ENCODE measurements at regions not wholly inside any gene's neighbourhood (a gene's known extent, or its start where the extent isn't known, plus 50 kb on each side); places are given as distances from the start of the nearest gene placed in this dataset.

DNA sequence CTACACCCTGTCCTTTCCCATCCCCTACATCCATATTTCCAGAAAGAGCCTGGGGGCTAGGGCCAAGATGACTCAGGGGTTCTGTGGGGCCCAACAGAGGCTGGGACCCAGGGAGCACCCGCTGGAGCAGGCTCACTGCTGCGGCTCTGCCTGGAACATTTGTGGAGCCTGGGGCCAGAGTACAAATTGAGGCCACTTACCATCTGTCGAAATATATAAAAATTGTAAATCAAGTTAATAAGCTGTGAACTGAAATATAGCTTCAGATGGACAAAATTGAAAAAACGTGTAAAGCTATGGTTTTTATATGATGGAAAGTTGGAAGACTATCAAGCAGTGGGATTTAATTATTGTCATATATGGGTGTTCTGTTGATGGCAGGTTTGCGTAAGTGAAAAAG lies 82.9 kb upstream of the ATXN1 start:
- H3K4me1 ChIP-seq: no peaks in the 10 kb centered on the region
- H3K9me3 ChIP-seq: no peaks in the 10 kb centered on the region
- H3K4me3 ChIP-seq: no peak overlapping the region
- intact Hi-C loops (cut with DNase I; ENCODE audit: low total_unique reads): no loop called here
- H3K27ac ChIP-seq: no peak overlapping the region
- no peak for DNase-seq
- H3K27me3 ChIP-seq: no peaks in the 10 kb centered on the region
- no peaks in the 10 kb centered on the region for H3K36me3 ChIP-seq
- no peak for TF ChIP-seq POLR2A (IDR thresholded peaks at IDR 0.05)
- TF ChIP-seq, protein P1, sequence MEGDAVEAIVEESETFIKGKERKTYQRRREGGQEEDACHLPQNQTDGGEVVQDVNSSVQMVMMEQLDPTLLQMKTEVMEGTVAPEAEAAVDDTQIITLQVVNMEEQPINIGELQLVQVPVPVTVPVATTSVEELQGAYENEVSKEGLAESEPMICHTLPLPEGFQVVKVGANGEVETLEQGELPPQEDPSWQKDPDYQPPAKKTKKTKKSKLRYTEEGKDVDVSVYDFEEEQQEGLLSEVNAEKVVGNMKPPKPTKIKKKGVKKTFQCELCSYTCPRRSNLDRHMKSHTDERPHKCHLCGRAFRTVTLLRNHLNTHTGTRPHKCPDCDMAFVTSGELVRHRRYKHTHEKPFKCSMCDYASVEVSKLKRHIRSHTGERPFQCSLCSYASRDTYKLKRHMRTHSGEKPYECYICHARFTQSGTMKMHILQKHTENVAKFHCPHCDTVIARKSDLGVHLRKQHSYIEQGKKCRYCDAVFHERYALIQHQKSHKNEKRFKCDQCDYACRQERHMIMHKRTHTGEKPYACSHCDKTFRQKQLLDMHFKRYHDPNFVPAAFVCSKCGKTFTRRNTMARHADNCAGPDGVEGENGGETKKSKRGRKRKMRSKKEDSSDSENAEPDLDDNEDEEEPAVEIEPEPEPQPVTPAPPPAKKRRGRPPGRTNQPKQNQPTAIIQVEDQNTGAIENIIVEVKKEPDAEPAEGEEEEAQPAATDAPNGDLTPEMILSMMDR (IDR thresholded peaks at IDR 0.05): no peak

DNA sequence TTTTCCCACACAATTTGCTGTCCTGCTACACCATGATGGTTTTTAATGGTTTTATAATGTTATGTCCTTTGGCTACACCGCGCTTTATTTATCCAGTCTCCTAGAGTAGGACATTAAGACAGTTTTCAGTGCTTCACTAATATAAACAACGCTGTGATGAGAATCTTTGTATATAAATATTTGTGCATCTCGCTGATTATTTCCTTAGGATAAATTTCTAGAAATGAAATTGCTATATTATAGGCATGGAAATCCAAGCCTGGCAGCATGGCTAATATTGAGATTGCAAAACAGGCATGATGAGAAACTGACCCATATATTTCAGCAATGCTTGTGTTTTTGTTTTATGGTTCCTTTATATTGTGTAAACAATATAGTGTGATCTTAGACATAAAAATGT lies 81.4 kb upstream of the ATXN1 start:
- Histone ChIP-seq H3K4me1 (no peaks in the 10 kb centered on the region), H3K4me3 (no peak overlapping the region), H3K27ac (no peak overlapping the region), H3K27me3 (no peaks in the 10 kb centered on the region), H3K36me3 (no peaks in the 10 kb centered on the region), H3K9me3 (no peaks in the 10 kb centered on the region)
- no peak for TF ChIP-seq POLR2A (IDR thresholded peaks at IDR 0.05)
- TF ChIP-seq, protein P1 (IDR thresholded peaks at IDR 0.05): no peak
- intact Hi-C loops (cut with DNase I; ENCODE audit: low total_unique reads): no loop called here
- no peak for DNase-seq

DNA sequence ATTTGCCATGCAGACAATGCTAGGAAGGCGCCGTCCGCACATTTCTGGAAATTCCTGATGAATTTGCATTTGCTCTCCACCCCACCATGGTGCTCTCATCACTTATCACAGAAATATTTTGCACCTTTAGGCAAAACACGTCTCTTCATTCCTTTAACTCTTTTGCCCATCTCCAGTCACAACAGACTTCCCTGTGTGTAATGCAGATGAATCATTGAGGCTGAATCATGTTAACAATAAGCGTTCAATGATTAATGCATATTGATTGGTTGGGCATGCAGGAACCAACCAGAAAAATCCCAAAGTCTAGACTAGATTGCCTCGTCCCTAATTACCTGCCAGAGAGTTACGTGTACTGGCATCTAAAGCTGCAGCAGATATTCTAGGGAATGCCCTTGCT lies 80.0 kb upstream of the ATXN1 start:
- no peaks in the 10 kb centered on the region for H3K27me3 ChIP-seq
- no peaks in the 10 kb centered on the region for H3K36me3 ChIP-seq
- intact Hi-C loops (cut with DNase I; ENCODE audit: low total_unique reads): no loop called here
- no peaks in the 10 kb centered on the region for H3K4me1 ChIP-seq
- H3K27ac ChIP-seq: no peak overlapping the region
- H3K9me3 ChIP-seq: no peaks in the 10 kb centered on the region
- H3K4me3 ChIP-seq: no peak overlapping the region
- no peak for DNase-seq
- no peak for TF ChIP-seq POLR2A (IDR thresholded peaks at IDR 0.05)
- TF ChIP-seq, protein P1 (IDR thresholded peaks at IDR 0.05): no peak

DNA sequence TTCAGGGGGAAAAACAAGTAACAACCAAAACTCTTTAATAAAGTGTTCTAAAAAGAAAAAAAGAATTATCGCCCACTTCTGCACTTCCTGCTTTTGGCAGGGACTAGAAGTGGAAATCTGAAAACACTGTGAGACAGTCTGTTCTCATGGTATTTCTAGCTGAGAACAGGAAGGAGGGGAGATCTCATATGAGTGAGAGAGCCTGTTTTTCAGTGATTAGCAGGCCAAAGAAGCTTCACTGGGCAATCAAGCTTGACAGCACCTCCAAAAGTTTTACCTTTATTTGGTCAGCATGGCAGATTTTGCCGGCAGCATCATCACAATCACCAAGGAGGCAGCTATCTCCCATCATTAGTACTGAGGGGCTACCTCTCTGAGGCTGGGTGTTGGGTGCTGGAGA lies 79.5 kb upstream of the ATXN1 start:
- intact Hi-C loops (cut with DNase I; ENCODE audit: low total_unique reads): no loop called here
- H3K36me3 ChIP-seq: no peaks in the 10 kb centered on the region
- H3K9me3 ChIP-seq: no peaks in the 10 kb centered on the region
- no peaks in the 10 kb centered on the region for H3K4me1 ChIP-seq
- TF ChIP-seq, protein P1 (IDR thresholded peaks at IDR 0.05): no peak
- no peak for TF ChIP-seq POLR2A (IDR thresholded peaks at IDR 0.05)
- no peak for DNase-seq
- H3K27ac ChIP-seq: no peak overlapping the region
- H3K4me3 ChIP-seq: no peak overlapping the region
- H3K27me3 ChIP-seq: no peaks in the 10 kb centered on the region

DNA sequence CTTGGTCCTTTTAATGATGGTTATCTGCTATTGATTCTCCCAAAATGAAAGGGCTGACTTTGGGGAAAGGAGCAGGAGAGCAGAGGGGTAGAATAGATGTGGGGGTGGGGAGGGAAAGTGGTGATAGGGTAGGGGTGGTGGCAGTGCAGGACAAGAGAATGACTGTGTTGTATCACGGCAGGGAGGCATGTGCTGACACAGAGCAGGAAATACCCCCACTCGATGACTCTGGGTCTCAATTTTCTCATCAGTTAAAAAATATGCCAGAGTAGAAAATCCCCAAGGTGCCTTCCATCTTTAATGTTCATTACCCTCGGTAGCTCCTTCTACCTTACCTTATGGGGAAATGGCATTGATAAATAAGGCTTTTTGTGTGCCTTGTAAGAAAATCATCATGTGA lies 79.0 kb upstream of the ATXN1 start:
- H3K4me3 ChIP-seq: no peak overlapping the region
- TF ChIP-seq, protein P1 (IDR thresholded peaks at IDR 0.05): no peak
- no peak for TF ChIP-seq POLR2A (IDR thresholded peaks at IDR 0.05)
- no peaks in the 10 kb centered on the region for H3K36me3 ChIP-seq
- no peaks in the 10 kb centered on the region for H3K9me3 ChIP-seq
- intact Hi-C loops (cut with DNase I; ENCODE audit: low total_unique reads): no loop called here
- H3K27ac ChIP-seq: no peak overlapping the region
- H3K4me1 ChIP-seq: no peaks in the 10 kb centered on the region
- DNase-seq: no peak
- no peaks in the 10 kb centered on the region for H3K27me3 ChIP-seq
